Vagina (tissue), 2 donors: ENCODE measurements at regions not wholly inside any gene's neighbourhood (a gene's known extent, or its start where the extent isn't known, plus 50 kb on each side); places are given as distances from the start of the nearest gene placed in this dataset.

Experiments used
- DNase-seq, 2 donors: peaks; one replicate each; pipeline ENCODE4 v3.0.0-alpha.2; 2017; ENCODE audit errors: extremely low spot score in 2 of 2
- H3K27ac ChIP-seq: fragments of 200-600 bp; sonication (generic); one replicate; pipeline ENCODE4 v1.5.1; 2019
- H3K27me3 ChIP-seq: fragments of 200-600 bp; sonication (generic); one replicate; pipeline ENCODE4 v1.5.1; 2019
- H3K36me3 ChIP-seq, 2 donors: fragments of 200-600 bp; sonication (generic); one replicate each; pipeline ENCODE4 v1.5.1; 2017 to 2019
- H3K4me1 ChIP-seq: fragments of 200-600 bp; sonication (generic); one replicate; pipeline ENCODE4 v1.5.1; 2019
- H3K4me3 ChIP-seq, 2 donors: fragments of 200-600 bp; sonication (generic); 1 replicate in 1 of 2; 2 replicates in 1 of 2; pipeline ENCODE4 v1.5.1; 2016 to 2019
- H3K9me3 ChIP-seq: fragments of 200-600 bp; sonication (generic); one replicate; pipeline ENCODE4 v1.5.1; 2019
- POLR2A ChIP-seq, 2 donors: fragments of 450-650 bp; IDR thresholded peaks; one replicate each; pipeline ENCODE4 v1.6.1; 2017; ENCODE audit warnings: antibody characterized with exemption in 2 of 2, mild to moderate bottlenecking in 2 of 2, moderate library complexity in 2 of 2
- POLR2AphosphoS5 ChIP-seq, 2 donors: sonication (generic); formaldehyde crosslinking; IDR thresholded peaks; one replicate each; pipeline ENCODE4 v1.9.0; 2017; ENCODE audit warnings: antibody characterized with exemption in 2 of 2, mild to moderate bottlenecking in 2 of 2, low read depth in 1 of 2; ENCODE audit not compliant: insufficient read depth in 1 of 2
- intact Hi-C: fragments of 100-400 bp; cut with DNase I; formaldehyde crosslinking; loops from one replicate; pipeline ENCODE4 v1.15.1; 2023
- TF ChIP-seq, protein P1 (sequence below), 3 experiments: fragments of 450-650 bp in 2 of 3; fragments of 200-600 bp in 1 of 3; sonication (generic) in 1 of 3; IDR thresholded peaks; one replicate each; pipeline ENCODE4 v1.5.1; 2017 to 2019; ENCODE audit warnings: antibody characterized with exemption in 3 of 3, mild to moderate bottlenecking in 2 of 3, moderate library complexity in 2 of 3

DNA sequence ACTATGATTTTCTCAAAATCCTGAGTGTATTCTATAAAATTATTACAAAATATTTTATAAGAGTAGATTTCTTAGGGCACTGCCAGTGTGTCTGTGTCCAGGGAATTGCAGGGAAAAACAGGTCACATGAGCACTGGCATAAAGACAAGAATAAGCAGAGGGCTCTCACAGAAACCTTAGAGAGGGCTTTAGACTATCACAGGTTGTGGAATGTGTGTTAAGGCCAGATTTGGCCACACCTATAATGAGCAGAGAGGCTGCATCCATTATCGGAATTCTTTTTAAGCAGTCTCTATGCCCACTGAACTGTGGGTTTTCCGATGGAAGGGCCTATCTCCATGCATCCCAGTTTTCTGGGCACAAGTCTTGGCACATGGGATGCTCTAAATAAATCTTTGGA is 90.2 kb downstream of the RTP4 start:
- Histone ChIP-seq H3K9me3 (no peaks in the 10 kb centered on the region), H3K4me3 (no peak overlapping the region), H3K4me1 (no peaks in the 10 kb centered on the region), H3K27me3 (no peaks in the 10 kb centered on the region), H3K27ac (no peak overlapping the region), H3K36me3 (no peaks in the 10 kb centered on the region)
- no peak for TF ChIP-seq POLR2A (IDR thresholded peaks at IDR 0.05)
- TF ChIP-seq, protein P1, sequence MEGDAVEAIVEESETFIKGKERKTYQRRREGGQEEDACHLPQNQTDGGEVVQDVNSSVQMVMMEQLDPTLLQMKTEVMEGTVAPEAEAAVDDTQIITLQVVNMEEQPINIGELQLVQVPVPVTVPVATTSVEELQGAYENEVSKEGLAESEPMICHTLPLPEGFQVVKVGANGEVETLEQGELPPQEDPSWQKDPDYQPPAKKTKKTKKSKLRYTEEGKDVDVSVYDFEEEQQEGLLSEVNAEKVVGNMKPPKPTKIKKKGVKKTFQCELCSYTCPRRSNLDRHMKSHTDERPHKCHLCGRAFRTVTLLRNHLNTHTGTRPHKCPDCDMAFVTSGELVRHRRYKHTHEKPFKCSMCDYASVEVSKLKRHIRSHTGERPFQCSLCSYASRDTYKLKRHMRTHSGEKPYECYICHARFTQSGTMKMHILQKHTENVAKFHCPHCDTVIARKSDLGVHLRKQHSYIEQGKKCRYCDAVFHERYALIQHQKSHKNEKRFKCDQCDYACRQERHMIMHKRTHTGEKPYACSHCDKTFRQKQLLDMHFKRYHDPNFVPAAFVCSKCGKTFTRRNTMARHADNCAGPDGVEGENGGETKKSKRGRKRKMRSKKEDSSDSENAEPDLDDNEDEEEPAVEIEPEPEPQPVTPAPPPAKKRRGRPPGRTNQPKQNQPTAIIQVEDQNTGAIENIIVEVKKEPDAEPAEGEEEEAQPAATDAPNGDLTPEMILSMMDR (IDR thresholded peaks at IDR 0.05) = no peak
- TF ChIP-seq POLR2AphosphoS5 (IDR thresholded peaks at IDR 0.05; ENCODE audit: insufficient read depth in 1 of 2, low read depth in 1 of 2) = no peak
- intact Hi-C loops = no loop called here
- DNase-seq = no peak

DNA sequence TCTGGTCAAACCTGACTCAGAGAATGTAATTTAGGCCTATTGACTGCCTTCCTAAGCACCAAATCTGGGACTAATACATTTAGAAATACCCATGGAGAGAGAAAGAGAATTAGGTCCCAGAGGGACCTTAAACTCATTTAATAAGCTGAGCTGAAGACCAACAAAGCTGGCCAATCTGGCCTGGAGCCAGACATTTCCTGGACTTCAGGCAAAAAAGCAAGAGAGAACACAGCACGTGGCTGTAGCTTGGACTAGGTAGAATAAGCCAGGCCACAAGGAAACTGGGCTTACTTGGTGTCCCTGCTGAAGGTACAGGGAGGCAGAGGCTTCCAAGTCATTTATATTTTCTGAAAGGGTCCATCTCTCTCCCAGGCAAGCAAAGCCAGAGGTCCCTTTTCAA is 88.1 kb downstream of the RTP4 start:
- Histone ChIP-seq H3K9me3 (no peaks in the 10 kb centered on the region), H3K4me1 (no peaks in the 10 kb centered on the region), H3K27ac (no peak overlapping the region), H3K27me3 (no peaks in the 10 kb centered on the region), H3K4me3 (no peak overlapping the region), H3K36me3 (no peaks in the 10 kb centered on the region)
- intact Hi-C loops = no loop called here
- DNase-seq = no peak
- TF ChIP-seq POLR2AphosphoS5 (IDR thresholded peaks at IDR 0.05; ENCODE audit: insufficient read depth in 1 of 2, low read depth in 1 of 2) (peak in 1 of 2 donors; percentile 31), POLR2A (IDR thresholded peaks at IDR 0.05) (no peak)
- TF ChIP-seq, protein P1 (IDR thresholded peaks at IDR 0.05) = no peak

DNA sequence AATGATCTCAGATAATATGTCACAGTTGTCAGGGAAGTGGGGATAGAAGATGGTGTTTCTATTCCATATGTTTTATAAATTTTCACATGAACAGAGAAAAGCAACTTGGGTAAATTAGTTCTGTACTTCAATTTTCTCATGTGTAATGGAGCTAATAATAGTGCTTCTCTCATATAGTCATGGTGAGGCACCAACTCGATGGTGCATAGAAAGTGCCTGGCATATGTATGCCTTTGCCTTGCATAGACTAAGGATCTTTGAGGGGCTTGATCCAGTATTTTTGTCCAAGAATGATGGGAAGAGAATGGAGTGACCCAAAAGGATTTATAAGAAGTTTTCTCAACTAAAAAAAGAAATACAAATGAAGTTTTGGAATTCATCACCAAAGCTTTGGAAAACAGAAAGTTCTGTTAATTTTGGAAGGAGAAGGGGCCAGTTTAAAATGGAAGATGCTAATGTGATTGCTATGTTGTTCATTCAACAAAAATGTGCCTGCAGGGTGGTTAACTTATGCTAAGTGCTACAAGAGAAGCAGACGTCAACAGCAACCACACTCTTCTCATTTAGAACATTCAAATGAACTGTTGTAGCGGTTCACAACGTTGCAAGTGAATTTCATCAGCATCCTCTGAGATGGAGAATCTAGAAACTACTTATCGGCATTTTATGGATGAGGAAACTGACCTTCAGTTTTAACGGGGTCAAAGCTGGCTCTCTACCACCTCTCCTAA is 86.1 kb downstream of the RTP4 start:
- TF ChIP-seq POLR2AphosphoS5 (IDR thresholded peaks at IDR 0.05; ENCODE audit: insufficient read depth in 1 of 2, low read depth in 1 of 2) = no peak
- TF ChIP-seq, protein P1 (IDR thresholded peaks at IDR 0.05) = no peak
- Histone ChIP-seq H3K4me3 (no peak overlapping the region), H3K27ac (no peak overlapping the region), H3K4me1 (no peaks in the 10 kb centered on the region), H3K27me3 (no peaks in the 10 kb centered on the region), H3K36me3 (no peaks in the 10 kb centered on the region), H3K9me3 (no peaks in the 10 kb centered on the region)
- no peak for DNase-seq
- intact Hi-C loops = no loop called here

DNA sequence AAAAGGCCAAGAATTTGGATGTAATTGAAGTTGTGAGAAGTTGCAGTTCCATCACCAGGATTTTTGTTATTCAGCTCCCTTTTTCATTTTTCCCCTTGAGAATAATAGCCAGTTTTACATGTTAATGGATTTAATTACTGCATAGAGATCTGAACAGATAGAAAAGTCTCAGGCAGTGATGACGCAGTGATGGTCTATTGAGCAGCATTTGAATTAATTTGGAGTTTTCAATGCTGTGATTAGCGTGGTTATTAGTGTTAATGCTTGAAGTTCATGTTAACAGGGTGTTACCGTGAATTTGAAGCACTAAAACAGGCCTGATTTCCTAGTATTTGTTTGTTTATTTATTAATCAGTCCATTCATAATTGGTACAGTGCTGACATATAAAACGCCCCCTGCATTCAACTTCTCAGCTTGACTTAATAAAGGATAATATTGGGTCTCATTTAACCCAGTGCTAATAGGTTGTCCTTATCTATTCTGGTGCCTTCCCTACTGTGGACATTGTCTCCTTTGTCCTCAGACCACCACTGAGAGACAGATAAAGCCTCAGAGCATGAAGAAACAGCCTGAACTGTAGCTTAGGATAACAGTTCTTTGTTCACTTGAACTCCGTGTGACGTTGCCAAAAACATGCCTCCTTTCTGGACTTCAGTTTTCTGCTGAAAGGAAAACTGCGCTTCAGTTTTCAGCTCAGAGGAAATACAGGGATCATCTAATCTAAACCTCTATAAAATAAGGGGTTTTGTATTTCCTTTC is 82.4 kb downstream of the RTP4 start:
- intact Hi-C loops = loop anchor here (2.0 kb wide), 1 partner anchor 16 kb away; no protein-coding TSS in a partner anchor
- Histone ChIP-seq H3K4me3 (no peak overlapping the region), H3K36me3 (no peaks in the 10 kb centered on the region), H3K27ac (no peak overlapping the region), H3K9me3 (no peaks in the 10 kb centered on the region), H3K27me3 (no peaks in the 10 kb centered on the region), H3K4me1 (no peaks in the 10 kb centered on the region)
- DNase-seq = no peak
- TF ChIP-seq, protein P1 (IDR thresholded peaks at IDR 0.05) = no peak
- TF ChIP-seq POLR2A (IDR thresholded peaks at IDR 0.05) (no peak), POLR2AphosphoS5 (IDR thresholded peaks at IDR 0.05; ENCODE audit: insufficient read depth in 1 of 2, low read depth in 1 of 2) (no peak)

DNA sequence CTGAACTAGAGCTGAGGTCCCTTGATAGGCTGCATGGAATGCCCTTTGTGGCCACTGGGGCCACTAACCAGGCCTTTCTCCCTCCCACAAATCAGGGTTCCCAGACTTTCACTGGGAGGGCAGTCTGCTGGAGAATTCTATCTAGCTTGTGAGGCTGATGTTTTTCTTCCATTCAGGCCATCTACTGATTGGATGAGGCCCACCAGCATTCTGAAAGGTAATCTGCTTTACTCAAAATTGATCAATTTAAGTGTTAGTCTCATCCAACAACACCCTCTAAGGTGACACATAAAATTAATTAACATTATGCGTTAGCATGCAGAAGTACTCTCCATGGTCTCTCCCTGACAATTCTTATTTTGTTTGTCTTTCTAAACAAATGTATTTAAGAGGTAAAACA is 80.5 kb downstream of the RTP4 start:
- Histone ChIP-seq H3K36me3 (no peaks in the 10 kb centered on the region), H3K4me1 (no peaks in the 10 kb centered on the region), H3K27me3 (no peaks in the 10 kb centered on the region), H3K9me3 (no peaks in the 10 kb centered on the region), H3K27ac (no peak overlapping the region), H3K4me3 (no peak overlapping the region)
- TF ChIP-seq POLR2AphosphoS5 (IDR thresholded peaks at IDR 0.05; ENCODE audit: insufficient read depth in 1 of 2, low read depth in 1 of 2) = no peak
- TF ChIP-seq, protein P1 (IDR thresholded peaks at IDR 0.05) = no peak
- TF ChIP-seq POLR2A (IDR thresholded peaks at IDR 0.05) = no peak
- intact Hi-C loops = no loop called here
- no peak for DNase-seq
